BLaER1 treated with 17β-estradiol and CSF1 and Interleukin-3, amounts not matched to agents 10 nM and 100 nM (cell line): ENCODE measurements at regions not wholly inside any gene's neighbourhood (a gene's known extent, or its start where the extent isn't known, plus 50 kb on each side); places are given as distances from the start of the nearest gene placed in this dataset.
"Not testable (repeated sequence)": the region's sequence is repeated elsewhere in the genome, so short reads cannot be mapped to it uniquely, and the experiment has no call there.

Experiments used
- H3K27ac ChIP-seq, 11 experiments: shearing (Covaris generic); formaldehyde crosslinking; 2 replicates each; pipeline ENCODE4 v1.8.1; 2022
- H3K27me3 ChIP-seq, 11 experiments: shearing (Covaris generic); formaldehyde crosslinking; 2 replicates each; pipeline ENCODE4 v1.8.1; 2022
- H3K36me3 ChIP-seq, 11 experiments: shearing (Covaris generic); formaldehyde crosslinking; 2 replicates each; pipeline ENCODE4 v1.8.1; 2022
- H3K4me1 ChIP-seq, 10 experiments: shearing (Covaris generic); formaldehyde crosslinking; 2 replicates each; pipeline ENCODE4 v1.8.1; 2022
- H3K4me2 ChIP-seq, 11 experiments: shearing (Covaris generic); formaldehyde crosslinking; 2 replicates each; pipeline ENCODE4 v1.8.1; 2022
- H3K4me3 ChIP-seq, 10 experiments: shearing (Covaris generic); formaldehyde crosslinking; 2 replicates each; pipeline ENCODE4 v1.8.1; 2022
- H3K9ac ChIP-seq, 11 experiments: shearing (Covaris generic); formaldehyde crosslinking; 2 replicates each; pipeline ENCODE4 v1.8.1; 2022
- H3K9me3 ChIP-seq, 11 experiments: shearing (Covaris generic); formaldehyde crosslinking; replicated peaks in 1 of 11; 2 replicates each; pipeline ENCODE4 v1.8.1; 2022
- H4K20me1 ChIP-seq, 11 experiments: shearing (Covaris generic); formaldehyde crosslinking; 2 replicates each; pipeline ENCODE4 v1.8.1; 2022
- Cebpa-rat ChIP-seq, 11 experiments: shearing (Covaris generic); IDR thresholded peaks; 2 replicates each; pipeline ENCODE4 v1.8.1; 2022

- no peaks in the 10 kb centered on the region for H4K20me1 ChIP-seq
- no peak overlapping the region for H3K4me3 ChIP-seq
- no peaks in the 10 kb centered on the region for H3K9me3 ChIP-seq
- no peak overlapping the region for H3K27ac ChIP-seq
- no peaks in the 10 kb centered on the region for H3K36me3 ChIP-seq
- no peaks in the 10 kb centered on the region for H3K27me3 ChIP-seq
- TF ChIP-seq Cebpa-rat (IDR thresholded peaks at IDR 0.05), result no peak
- H3K9ac ChIP-seq, result no peak overlapping the region
- H3K4me2 ChIP-seq, result no peak overlapping the region
- H3K4me1 ChIP-seq, result no peaks in the 10 kb centered on the region
Observed at GRCh38 chr10:20552382-20552781, 344.7 kb downstream of the NEBL start.

- H3K36me3 ChIP-seq, result no peaks in the 10 kb centered on the region
- H4K20me1 ChIP-seq, result no peaks in the 10 kb centered on the region
- no peak overlapping the region for H3K4me2 ChIP-seq
- TF ChIP-seq Cebpa-rat (IDR thresholded peaks at IDR 0.05), result no peak
- no peak overlapping the region for H3K27ac ChIP-seq
- no peak overlapping the region for H3K4me3 ChIP-seq
- H3K4me1 ChIP-seq, result no peaks in the 10 kb centered on the region
- H3K27me3 ChIP-seq, result no peaks in the 10 kb centered on the region
- H3K9ac ChIP-seq, result no peak overlapping the region
- no peaks in the 10 kb centered on the region for H3K9me3 ChIP-seq
Observed at GRCh38 chr10:20551761-20552160, 345.4 kb downstream of the NEBL start.

- Histone ChIP-seq H4K20me1 (no peaks in the 10 kb centered on the region), H3K36me3 (no peaks in the 10 kb centered on the region), H3K9ac (no peak overlapping the region), H3K4me1 (no peaks in the 10 kb centered on the region), H3K27ac (no peak overlapping the region), H3K4me3 (no peak overlapping the region), H3K4me2 (no peak overlapping the region), H3K27me3 (no peaks in the 10 kb centered on the region), H3K9me3 (peaks cover 0 to 17% (median 3%) of the 10 kb centered on the region in 11 experiments; a peak in 5 of 22 replicates)
- no peak for TF ChIP-seq Cebpa-rat (IDR thresholded peaks at IDR 0.05)
Observed at GRCh38 chr10:20535897-20536881, 360.9 kb downstream of the NEBL start.

- not testable (repeated sequence) for H3K4me3 ChIP-seq, H3K27ac ChIP-seq, H3K27me3 ChIP-seq, H4K20me1 ChIP-seq, H3K9ac ChIP-seq, H3K36me3 ChIP-seq, H3K4me2 ChIP-seq, H3K4me1 ChIP-seq
- peaks cover 0 to 17% (median 3%) of the 10 kb centered on the region in 11 experiments; a peak in 5 of 22 replicates for H3K9me3 ChIP-seq
Observed at GRCh38 chr10:20531241-20531883, 365.7 kb downstream of the NEBL start.

GRCh38 chr10:20521186-20521585 lies 375.9 kb downstream of the NEBL start:
- H3K27me3 ChIP-seq, result no peaks in the 10 kb centered on the region
- no peaks in the 10 kb centered on the region for H3K9me3 ChIP-seq
- H3K4me2 ChIP-seq, result no peak overlapping the region
- no peak for TF ChIP-seq Cebpa-rat (IDR thresholded peaks at IDR 0.05)
- no peaks in the 10 kb centered on the region for H3K36me3 ChIP-seq
- H3K4me3 ChIP-seq, result no peak overlapping the region
- H3K4me1 ChIP-seq, result no peaks in the 10 kb centered on the region
- no peak overlapping the region for H3K9ac ChIP-seq
- H3K27ac ChIP-seq, result no peak overlapping the region
- H4K20me1 ChIP-seq, result no peaks in the 10 kb centered on the region

DNA sequence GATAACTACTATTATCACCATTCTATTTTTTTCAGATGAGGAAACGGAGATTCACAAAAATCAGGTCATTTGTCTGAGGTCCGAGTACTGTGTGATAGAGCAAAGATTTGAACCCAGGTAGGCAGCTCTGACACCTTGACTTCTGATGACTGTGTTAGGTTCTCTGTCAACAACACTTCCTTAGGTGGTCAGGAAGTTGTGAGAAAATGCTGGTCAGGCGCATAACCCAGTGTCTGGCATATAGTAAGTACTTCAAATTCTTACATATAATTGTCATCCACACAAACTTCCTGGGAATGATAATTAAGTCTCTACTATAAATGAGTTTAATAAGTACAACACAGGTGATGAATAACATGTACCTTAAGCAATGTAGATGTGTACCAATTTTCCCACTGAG lies 381.5 kb downstream of the NEBL start:
- H3K9ac ChIP-seq, result no peak overlapping the region
- no peak overlapping the region for H3K4me2 ChIP-seq
- TF ChIP-seq Cebpa-rat (IDR thresholded peaks at IDR 0.05), result no peak
- H4K20me1 ChIP-seq, result no peaks in the 10 kb centered on the region
- H3K9me3 ChIP-seq, result no peaks in the 10 kb centered on the region
- no peak overlapping the region for H3K27ac ChIP-seq
- H3K36me3 ChIP-seq, result no peaks in the 10 kb centered on the region
- no peak overlapping the region for H3K4me3 ChIP-seq
- H3K27me3 ChIP-seq, result no peaks in the 10 kb centered on the region
- H3K4me1 ChIP-seq, result no peaks in the 10 kb centered on the region

- no peaks in the 10 kb centered on the region for H3K36me3 ChIP-seq
- no peak overlapping the region for H3K4me2 ChIP-seq
- H3K9me3 ChIP-seq, result no peaks in the 10 kb centered on the region
- H4K20me1 ChIP-seq, result no peaks in the 10 kb centered on the region
- TF ChIP-seq Cebpa-rat (IDR thresholded peaks at IDR 0.05), result no peak
- H3K4me1 ChIP-seq, result no peaks in the 10 kb centered on the region
- H3K4me3 ChIP-seq, result no peak overlapping the region
- no peaks in the 10 kb centered on the region for H3K27me3 ChIP-seq
- no peak overlapping the region for H3K27ac ChIP-seq
- no peak overlapping the region for H3K9ac ChIP-seq
Observed at GRCh38 chr10:20512631-20513030, 384.5 kb downstream of the NEBL start.

- H3K36me3 ChIP-seq, result no peaks in the 10 kb centered on the region
- no peaks in the 10 kb centered on the region for H3K4me1 ChIP-seq
- no peak overlapping the region for H3K27ac ChIP-seq
- no peaks in the 10 kb centered on the region for H3K27me3 ChIP-seq
- no peaks in the 10 kb centered on the region; a peak in 1 of 22 replicates for H3K9me3 ChIP-seq
- no peak overlapping the region for H3K4me3 ChIP-seq
- no peak overlapping the region for H3K9ac ChIP-seq
- no peak overlapping the region for H3K4me2 ChIP-seq
- TF ChIP-seq Cebpa-rat (IDR thresholded peaks at IDR 0.05), result no peak
- H4K20me1 ChIP-seq, result no peaks in the 10 kb centered on the region
Observed at GRCh38 chr10:20508921-20509320, 388.2 kb downstream of the NEBL start.

- H3K4me2 ChIP-seq, result no peak overlapping the region
- H3K9me3 ChIP-seq, result no peaks in the 10 kb centered on the region; a peak in 1 of 22 replicates
- H3K27me3 ChIP-seq, result no peaks in the 10 kb centered on the region
- H4K20me1 ChIP-seq, result no peaks in the 10 kb centered on the region
- no peak for TF ChIP-seq Cebpa-rat (IDR thresholded peaks at IDR 0.05)
- no peaks in the 10 kb centered on the region for H3K4me1 ChIP-seq
- no peak overlapping the region for H3K27ac ChIP-seq
- H3K9ac ChIP-seq, result no peak overlapping the region
- no peak overlapping the region for H3K4me3 ChIP-seq
- H3K36me3 ChIP-seq, result no peaks in the 10 kb centered on the region
Observed at GRCh38 chr10:20502903-20503585, 394.1 kb downstream of the NEBL start.
